Adrenal gland (tissue), 5 donors: ENCODE measurements at regions not wholly inside any gene's neighbourhood (a gene's known extent, or its start where the extent isn't known, plus 50 kb on each side); places are given as distances from the start of the nearest gene placed in this dataset.

Experiments
- CTCF ChIP-seq, 6 experiments: fragments of 450-650 bp in 4 of 6; fragments of 200-600 bp in 2 of 6; sonication (generic) in 1 of 6; IDR thresholded peaks; 1 replicate in 5 of 6; 2 replicates in 1 of 6; pipeline versions ENCODE4 v1.5.1 to v1.8.0; 2016 to 2021; ENCODE audit warnings: antibody characterized with exemption in 6 of 6, mild to moderate bottlenecking in 2 of 6, moderate library complexity in 1 of 6
- POLR2A ChIP-seq, 2 donors: fragments of 450-650 bp; IDR thresholded peaks; one replicate each; pipeline ENCODE4 v1.6.1; 2017; ENCODE audit warnings: antibody characterized with exemption in 2 of 2, mild to moderate bottlenecking in 2 of 2, moderate library complexity in 1 of 2
- donor health status: DM: no; HTN: no; CAD: no.

DNA sequence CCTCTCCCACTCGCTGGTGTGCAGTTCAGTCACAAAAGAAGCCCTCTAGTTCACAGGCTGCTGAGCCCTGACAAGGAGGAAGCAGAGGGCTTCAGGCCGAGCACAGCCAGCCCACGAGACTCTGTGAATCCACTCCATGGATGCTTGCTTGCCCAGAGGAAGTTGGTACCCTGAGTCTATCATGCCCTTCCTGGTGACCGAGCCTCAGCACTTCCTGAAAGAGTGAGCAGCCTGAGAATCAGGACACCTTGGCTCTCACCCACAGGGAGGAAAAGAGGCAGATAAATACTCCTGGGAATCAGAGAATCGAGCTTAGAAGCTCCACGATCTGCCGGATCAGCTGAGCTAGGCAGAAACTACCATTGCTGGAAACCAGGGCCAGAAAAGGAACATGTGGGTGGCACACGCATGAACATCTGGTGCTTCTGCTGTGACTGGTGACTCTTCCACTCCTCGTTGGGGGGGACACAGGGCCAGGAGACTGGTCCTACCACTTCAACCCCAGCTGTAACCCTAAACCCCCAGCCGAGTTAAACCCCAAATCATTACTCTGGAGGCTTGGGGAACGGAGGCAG, 376.3 kb upstream of the CAMK1G start:
- TF ChIP-seq CTCF (IDR thresholded peaks at IDR 0.05) (no peak), POLR2A (IDR thresholded peaks at IDR 0.05) (no peak)
